BJ (cell line): ENCODE measurements at regions not wholly inside any gene's neighbourhood (a gene's known extent, or its start where the extent isn't known, plus 50 kb on each side); places are given as distances from the start of the nearest gene placed in this dataset.

Experiments
- CTCF ChIA-PET: fragments of 350-600 bp; formaldehyde crosslinking; extraction: SDS; loops from one replicate; lab custom pipeline; 2021; ENCODE audit warnings: antibody characterized with exemption, inconsistent platforms; lab: Yijun Ruan, JAX
- POLR2A ChIA-PET: fragments of 300-600 bp; sonication (Branson Sonifier 250); formaldehyde crosslinking; extraction: SDS; loops from one replicate; lab custom pipeline; 2021; ENCODE audit warnings: antibody characterized with exemption; lab: Charles Lee
- DNase-seq: peaks from one replicate; pipeline ENCODE4 v3.0.0-alpha.2; 2011; ENCODE audit warnings: low read depth
- H3K27me3 ChIP-seq: 2 replicates; pipeline ENCODE4 v1.6.0; 2011; ENCODE audit warnings: low read length; ENCODE audit not compliant: control insufficient read depth, insufficient read depth
- H3K36me3 ChIP-seq: 2 replicates; pipeline ENCODE4 v1.5.1; 2011; ENCODE audit warnings: low read length; ENCODE audit not compliant: control insufficient read depth, insufficient read depth
- H3K4me3 ChIP-seq: 2 replicates; pipeline ENCODE4 v1.5.1; 2011; ENCODE audit warnings: low read depth, mild to moderate bottlenecking, control low read depth, low read length
- TF ChIP-seq, protein P1 (sequence below): IDR thresholded peaks from 2 replicates; pipeline ENCODE4 v1.5.1; 2011; ENCODE audit warnings: low read depth, mild to moderate bottlenecking, control low read depth, inconsistent platforms, low read length, moderate library complexity; ENCODE audit not compliant: insufficient read depth

GRCh38 chr3:26171006-26171405 is 381.1 kb downstream of the OXSM start:
- TF ChIP-seq, protein P1, sequence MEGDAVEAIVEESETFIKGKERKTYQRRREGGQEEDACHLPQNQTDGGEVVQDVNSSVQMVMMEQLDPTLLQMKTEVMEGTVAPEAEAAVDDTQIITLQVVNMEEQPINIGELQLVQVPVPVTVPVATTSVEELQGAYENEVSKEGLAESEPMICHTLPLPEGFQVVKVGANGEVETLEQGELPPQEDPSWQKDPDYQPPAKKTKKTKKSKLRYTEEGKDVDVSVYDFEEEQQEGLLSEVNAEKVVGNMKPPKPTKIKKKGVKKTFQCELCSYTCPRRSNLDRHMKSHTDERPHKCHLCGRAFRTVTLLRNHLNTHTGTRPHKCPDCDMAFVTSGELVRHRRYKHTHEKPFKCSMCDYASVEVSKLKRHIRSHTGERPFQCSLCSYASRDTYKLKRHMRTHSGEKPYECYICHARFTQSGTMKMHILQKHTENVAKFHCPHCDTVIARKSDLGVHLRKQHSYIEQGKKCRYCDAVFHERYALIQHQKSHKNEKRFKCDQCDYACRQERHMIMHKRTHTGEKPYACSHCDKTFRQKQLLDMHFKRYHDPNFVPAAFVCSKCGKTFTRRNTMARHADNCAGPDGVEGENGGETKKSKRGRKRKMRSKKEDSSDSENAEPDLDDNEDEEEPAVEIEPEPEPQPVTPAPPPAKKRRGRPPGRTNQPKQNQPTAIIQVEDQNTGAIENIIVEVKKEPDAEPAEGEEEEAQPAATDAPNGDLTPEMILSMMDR, result no peak
- Histone ChIP-seq H3K27me3 (no peaks in the 10 kb centered on the region), H3K36me3 (no peaks in the 10 kb centered on the region), H3K4me3 (no peak overlapping the region)
- POLR2A ChIA-PET, result no interaction called here
- DNase-seq, result no peak
- CTCF ChIA-PET, result no interaction called here

- no peaks in the 10 kb centered on the region for H3K27me3 ChIP-seq
- DNase-seq, result no peak
- CTCF ChIA-PET, result no interaction called here
- H3K36me3 ChIP-seq, result no peaks in the 10 kb centered on the region
- POLR2A ChIA-PET, result no interaction called here
- H3K4me3 ChIP-seq, result no peak overlapping the region
- TF ChIP-seq, protein P1, result no peak
Measured at GRCh38 chr3:26191556-26191955, 401.7 kb downstream of the OXSM start.

GRCh38 chr3:26193558-26193957 is 403.7 kb downstream of the OXSM start:
- no peak for DNase-seq
- CTCF ChIA-PET, result no interaction called here
- Histone ChIP-seq H3K36me3 (no peaks in the 10 kb centered on the region), H3K27me3 (no peaks in the 10 kb centered on the region), H3K4me3 (no peak overlapping the region)
- POLR2A ChIA-PET, result no interaction called here
- TF ChIP-seq, protein P1, result no peak

GRCh38 chr3:26196781-26197180 is 406.9 kb downstream of the OXSM start:
- Histone ChIP-seq H3K27me3 (no peaks in the 10 kb centered on the region), H3K36me3 (no peaks in the 10 kb centered on the region), H3K4me3 (no peak overlapping the region)
- no peak for DNase-seq
- CTCF ChIA-PET, result no interaction called here
- POLR2A ChIA-PET, result no interaction called here
- TF ChIP-seq, protein P1, result no peak

DNA sequence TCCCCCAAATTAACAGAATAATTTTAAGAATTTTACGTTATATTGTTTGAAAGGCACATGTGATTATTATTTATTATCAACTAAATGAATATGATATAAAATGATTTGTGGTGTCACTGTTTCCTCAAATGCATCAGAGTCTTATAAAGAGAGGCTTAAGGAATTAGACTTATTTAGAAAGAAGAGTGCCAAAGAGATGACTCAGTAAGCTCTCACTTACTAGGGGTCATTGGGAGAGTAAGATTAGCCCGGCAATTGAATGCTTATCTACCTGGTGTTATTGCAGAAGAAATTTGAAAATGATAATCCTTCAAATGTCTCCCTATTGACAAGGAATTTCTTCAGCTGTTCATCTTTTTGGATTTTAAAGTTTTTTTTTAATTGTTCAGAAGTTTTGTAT is 408.7 kb downstream of the OXSM start:
- TF ChIP-seq, protein P1, result no peak
- H3K27me3 ChIP-seq, result no peaks in the 10 kb centered on the region
- no peak overlapping the region for H3K4me3 ChIP-seq
- CTCF ChIA-PET, result no interaction called here
- POLR2A ChIA-PET, result no interaction called here
- H3K36me3 ChIP-seq, result no peaks in the 10 kb centered on the region
- no peak for DNase-seq
